ENCODE measurements at regions not wholly inside any gene's neighbourhood (a gene's known extent, or its start where the extent isn't known, plus 50 kb on each side); places are given as distances from the start of the nearest gene placed in this dataset.

- Histone ChIP-seq H3K36me3 (replicated peaks; ENCODE audit: insufficient read depth, low read depth) (no peaks in the 10 kb centered on the region), H3K9me3 (ENCODE audit: low read depth) (no peaks in the 10 kb centered on the region), H3K79me2 (no peaks in the 10 kb centered on the region), H3K9me2 (replicated peaks; ENCODE audit: insufficient read depth) (no peaks in the 10 kb centered on the region), H3K4me3 (no peak overlapping the region), H3K4me1 (ENCODE audit: insufficient read depth) (peaks cover 26% of the 10 kb centered on the region), H2AFZ (no peak overlapping the region), H3K27me3 (no peaks in the 10 kb centered on the region), H3K4me2 (peak overlapping the region; percentile 42), H3K27ac (peak overlapping the region; percentile 37), H4K20me1 (ENCODE audit: insufficient read depth, poor library complexity, severe bottlenecking) (no peaks in the 10 kb centered on the region)
- 42% methylated on average over 12 of the region's 12 CpGs for WGBS (ENCODE audit: low lambda C conversion rate, missing lambda C conversion rate)
- DNase-seq (ENCODE audit: low spot score), result no peak
- no peak for TF ChIP-seq EZH2phosphoT487 (IDR thresholded peaks at IDR 0.05; ENCODE audit: low read depth, severe bottlenecking, unreplicated experiment)
- no peak for TF ChIP-seq EZH2 (IDR thresholded peaks at IDR 0.05; ENCODE audit: borderline replicate concordance)
- no peak for TF ChIP-seq CTCF (IDR thresholded peaks at IDR 0.05; ENCODE audit: poor library complexity)
Measured at GRCh38 chr15:72970933-72971760, 81.1 kb upstream of the NEO1 start.

GRCh38 chr15:72968531-72968922, 83.7 kb upstream of the NEO1 start:
- Histone ChIP-seq H3K27me3 (no peaks in the 10 kb centered on the region), H3K4me3 (no peak overlapping the region), H3K36me3 (replicated peaks; ENCODE audit: insufficient read depth, low read depth) (no peaks in the 10 kb centered on the region), H3K4me1 (ENCODE audit: insufficient read depth) (peaks cover 26% of the 10 kb centered on the region), H4K20me1 (ENCODE audit: insufficient read depth, poor library complexity, severe bottlenecking) (no peaks in the 10 kb centered on the region), H2AFZ (no peak overlapping the region), H3K4me2 (no peak overlapping the region), H3K9me3 (ENCODE audit: low read depth) (no peaks in the 10 kb centered on the region), H3K79me2 (no peaks in the 10 kb centered on the region), H3K9me2 (replicated peaks; ENCODE audit: insufficient read depth) (no peaks in the 10 kb centered on the region), H3K27ac (peak overlapping the region; percentile 33)
- TF ChIP-seq EZH2 (IDR thresholded peaks at IDR 0.05; ENCODE audit: borderline replicate concordance) (no peak), CTCF (IDR thresholded peaks at IDR 0.05; ENCODE audit: poor library complexity) (no peak), EZH2phosphoT487 (IDR thresholded peaks at IDR 0.05; ENCODE audit: low read depth, severe bottlenecking, unreplicated experiment) (no peak)
- WGBS (ENCODE audit: low lambda C conversion rate, missing lambda C conversion rate), result 35% methylated on average over 5 of the region's 5 CpGs
- DNase-seq (ENCODE audit: low spot score), result peak; percentile 62

- WGBS (ENCODE audit: low lambda C conversion rate, missing lambda C conversion rate), result 36% methylated on average over 5 of the region's 5 CpGs
- H3K79me2 ChIP-seq, result no peaks in the 10 kb centered on the region
- H4K20me1 ChIP-seq (ENCODE audit: insufficient read depth, poor library complexity, severe bottlenecking), result no peaks in the 10 kb centered on the region
- H3K4me3 ChIP-seq, result no peak overlapping the region
- no peaks in the 10 kb centered on the region for H3K9me2 ChIP-seq (replicated peaks; ENCODE audit: insufficient read depth)
- no peak overlapping the region for H2AFZ ChIP-seq
- TF ChIP-seq EZH2 (IDR thresholded peaks at IDR 0.05; ENCODE audit: borderline replicate concordance) (no peak), EZH2phosphoT487 (IDR thresholded peaks at IDR 0.05; ENCODE audit: low read depth, severe bottlenecking, unreplicated experiment) (no peak), CTCF (IDR thresholded peaks at IDR 0.05; ENCODE audit: poor library complexity) (no peak)
- DNase-seq (ENCODE audit: low spot score), result peak; percentile 50
- H3K27ac ChIP-seq, result peak overlapping the region; percentile 33
- no peaks in the 10 kb centered on the region for H3K9me3 ChIP-seq (ENCODE audit: low read depth)
- H3K4me2 ChIP-seq, result peak overlapping the region; percentile 2
- no peaks in the 10 kb centered on the region for H3K27me3 ChIP-seq
- H3K36me3 ChIP-seq (replicated peaks; ENCODE audit: insufficient read depth, low read depth), result no peaks in the 10 kb centered on the region
- H3K4me1 ChIP-seq (ENCODE audit: insufficient read depth), result peaks cover 26% of the 10 kb centered on the region
Measured at GRCh38 chr15:72967811-72968530, 84.3 kb upstream of the NEO1 start.

Data from hepatocyte (in vitro differentiated cells).